Right kidney (tissue), 1 donor: ENCODE measurements at regions not wholly inside any gene's neighbourhood (a gene's known extent, or its start where the extent isn't known, plus 50 kb on each side); places are given as distances from the start of the nearest gene placed in this dataset.

Source experiments
- DNase-seq: peaks from one replicate; pipeline ENCODE4 v3.0.0-alpha.2; 2016

GRCh38 chr4:36734334-36734733, 452.9 kb downstream of the DTHD1 start:
- no peak for DNase-seq

DNA sequence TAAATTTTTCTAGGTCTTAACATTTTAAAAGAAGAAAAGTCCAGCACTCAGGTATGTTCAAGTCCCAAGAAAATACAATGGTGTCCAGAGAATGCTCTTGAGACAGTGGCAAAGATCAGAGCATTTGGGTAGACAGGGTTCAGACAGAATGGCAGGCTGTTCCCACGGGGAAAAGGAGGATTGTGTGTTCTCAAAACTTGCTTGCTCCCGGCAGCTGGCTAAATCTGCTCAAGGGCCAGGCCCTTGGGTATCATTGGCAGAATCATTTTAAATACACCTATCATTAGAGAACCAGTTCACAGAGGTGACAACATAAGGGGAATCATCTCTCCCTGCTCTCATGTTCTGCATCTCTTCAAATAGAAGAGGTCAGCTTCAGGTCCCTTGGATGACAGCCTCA, 456.3 kb downstream of the DTHD1 start:
- no peak for DNase-seq

- no peak for DNase-seq
These were observed 459.4 kb downstream of the DTHD1 start for GRCh38 chr4:36740796-36741310.

- no peak for DNase-seq
These were observed 466.1 kb downstream of the DTHD1 start for GRCh38 chr4:36747277-36748129.

GRCh38 chr4:36753048-36753447, 471.6 kb downstream of the DTHD1 start:
- DNase-seq: no peak

- DNase-seq: no peak
These were observed 476.3 kb downstream of the DTHD1 start for GRCh38 chr4:36757580-36758311.

GRCh38 chr4:36758312-36759178, 477.1 kb downstream of the DTHD1 start:
- DNase-seq: no peak

- no peak for DNase-seq
These were observed 480.2 kb downstream of the DTHD1 start for GRCh38 chr4:36761607-36762006.

DNA sequence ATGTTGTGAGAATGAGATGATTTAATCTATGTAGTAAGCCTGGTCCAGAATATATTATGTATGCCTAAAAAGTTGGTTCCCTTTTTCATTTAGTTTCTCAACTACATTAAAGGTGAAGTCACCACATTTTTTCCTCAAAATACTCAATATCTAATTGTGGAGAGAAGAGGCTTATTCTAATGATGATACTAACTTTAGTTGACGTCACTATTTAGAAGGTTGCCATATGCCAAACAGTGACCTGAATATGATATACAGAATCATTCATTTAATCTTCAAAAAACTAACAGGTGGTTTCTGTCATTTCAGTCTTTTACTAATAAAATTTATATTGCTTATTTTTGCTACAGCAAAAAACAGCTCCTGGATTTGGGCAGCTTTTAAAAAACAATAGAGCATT, 480.7 kb upstream of the NWD2 start:
- DNase-seq: no peak

- DNase-seq: no peak
These were observed 476.9 kb upstream of the NWD2 start for GRCh38 chr4:36767596-36767995.

DNA sequence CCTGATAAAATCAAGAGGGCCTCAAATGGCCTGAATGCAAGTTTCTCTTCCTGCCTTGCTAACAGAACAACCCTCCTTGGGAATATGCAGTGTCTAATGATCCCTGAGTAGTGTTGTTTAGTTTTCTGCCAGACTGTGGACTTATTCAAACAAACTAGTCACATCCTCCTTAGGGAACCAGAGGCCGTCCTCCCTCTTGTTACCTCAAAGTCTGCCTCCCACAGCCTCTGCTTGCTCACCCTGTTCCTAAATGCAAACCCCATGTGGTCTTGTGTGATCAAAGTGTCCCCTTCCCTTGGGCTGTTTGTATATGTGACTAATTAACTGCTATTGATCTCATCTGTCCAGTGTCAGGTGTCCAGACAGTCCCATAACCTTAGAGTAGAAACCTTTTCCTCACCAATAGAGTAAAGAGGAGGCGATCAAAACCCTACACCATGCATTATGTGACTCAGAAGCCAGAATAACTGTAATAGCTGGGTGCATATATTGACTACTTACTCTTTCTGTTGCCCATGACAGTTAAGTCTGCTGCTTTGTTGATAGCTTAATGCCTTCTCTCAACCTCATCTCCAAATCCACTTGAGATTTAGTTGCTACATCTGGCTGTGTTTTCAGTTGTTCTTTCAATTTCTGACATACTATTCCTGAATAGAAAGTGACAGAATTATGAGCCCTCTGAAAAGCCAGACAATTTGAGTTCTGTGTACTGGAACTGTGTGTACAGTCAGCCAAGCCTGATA, 473.0 kb upstream of the NWD2 start:
- DNase-seq: no peak

- no peak for DNase-seq
These were observed 472.4 kb upstream of the NWD2 start for GRCh38 chr4:36772154-36772516.

DNA sequence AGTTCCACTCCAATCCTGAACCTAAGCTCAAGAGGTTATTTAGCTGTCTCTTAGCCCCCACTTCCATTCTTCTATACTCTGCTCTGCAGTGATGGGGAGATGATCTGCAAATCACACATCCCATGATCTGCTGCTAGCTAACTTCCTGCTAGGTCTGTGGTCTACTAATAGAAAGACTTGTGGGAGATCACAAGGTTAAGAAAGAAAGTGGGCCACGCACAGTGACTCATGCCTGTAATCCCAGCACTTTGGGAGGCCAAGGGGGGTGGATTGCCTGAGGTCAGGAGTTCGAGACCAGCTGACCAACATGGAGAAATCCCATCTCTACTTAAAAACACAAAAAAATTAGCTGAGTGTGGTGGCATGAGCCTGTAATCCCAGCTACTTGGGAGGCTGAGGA, 471.1 kb upstream of the NWD2 start:
- DNase-seq: no peak

DNA sequence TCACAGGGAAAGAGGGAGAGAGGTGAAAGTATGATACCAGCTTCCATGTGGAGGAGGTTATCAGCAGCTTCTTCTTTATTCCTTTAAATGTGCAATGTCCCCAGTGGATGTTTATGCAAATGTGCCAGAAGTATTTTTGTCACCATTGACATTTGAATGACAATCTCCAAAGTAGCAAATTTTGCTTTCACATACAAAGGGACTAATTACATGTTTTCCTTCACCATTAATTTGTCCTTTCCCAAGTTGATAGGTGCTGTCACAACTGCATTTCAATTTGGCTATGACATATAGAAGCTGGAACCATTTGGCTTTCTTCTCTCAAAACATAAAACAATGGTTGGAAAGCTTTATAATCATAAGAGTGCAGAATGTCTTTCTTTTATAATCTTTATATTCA, 469.0 kb upstream of the NWD2 start:
- no peak for DNase-seq

DNA sequence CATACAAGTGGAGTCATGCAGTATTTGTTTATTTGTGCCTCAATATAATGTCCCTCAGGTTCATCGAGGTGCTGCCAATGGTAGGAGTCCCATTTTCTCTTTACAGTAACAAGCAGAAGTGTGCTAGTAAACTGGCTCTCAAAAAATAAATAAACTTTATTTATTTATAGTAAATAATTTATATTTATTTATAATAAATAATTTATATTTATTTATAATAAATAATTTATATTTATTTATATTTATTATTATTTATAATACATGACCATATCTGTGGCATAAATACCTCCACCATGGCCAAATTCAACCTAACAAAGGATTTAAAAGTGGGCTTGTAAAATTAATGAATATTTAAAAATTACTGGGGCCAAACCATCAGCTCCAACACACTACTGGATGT, 464.9 kb upstream of the NWD2 start:
- DNase-seq: no peak

DNA sequence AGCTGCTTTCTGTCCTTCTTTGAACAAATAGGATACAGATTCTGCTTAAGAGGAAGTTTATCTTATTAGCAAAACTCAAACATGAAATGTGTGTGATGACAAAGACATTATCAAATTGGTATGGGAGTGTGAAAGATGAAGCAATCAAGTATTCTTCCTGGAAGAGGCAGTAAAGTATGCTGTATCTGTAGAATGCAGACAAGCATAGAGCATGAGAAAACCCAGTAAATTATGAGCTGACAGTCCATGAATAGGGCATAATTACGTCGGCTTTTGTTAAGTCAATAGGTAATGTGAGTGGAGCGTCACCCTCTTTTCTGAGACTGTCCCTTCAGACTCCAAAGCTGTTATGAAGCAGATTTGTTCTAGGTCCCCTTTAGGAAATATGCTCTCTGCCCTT, 458.6 kb upstream of the NWD2 start:
- no peak for DNase-seq

GRCh38 chr4:36786519-36786918, 458.0 kb upstream of the NWD2 start:
- DNase-seq: no peak

- no peak for DNase-seq
These were observed 449.8 kb upstream of the NWD2 start for GRCh38 chr4:36794716-36795115.

DNA sequence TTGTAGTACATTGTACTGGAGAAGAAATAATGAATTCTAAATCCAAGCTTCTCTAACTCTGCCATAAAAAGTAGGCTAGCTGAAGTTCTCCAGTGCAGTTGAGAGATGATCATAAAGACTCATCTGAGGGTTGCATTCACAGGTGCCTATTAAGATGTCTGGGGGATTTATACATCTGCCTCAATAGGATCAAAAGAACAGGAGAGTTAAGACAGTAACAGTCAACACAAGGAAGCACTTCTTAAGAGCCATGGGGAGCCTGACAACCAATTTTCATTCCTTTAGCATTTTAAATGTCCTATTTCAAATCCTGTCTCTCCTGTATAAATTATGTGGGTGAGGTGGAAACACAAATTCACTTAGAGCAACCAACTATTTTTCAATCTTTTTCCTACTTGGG, 432.4 kb upstream of the NWD2 start:
- no peak for DNase-seq

DNA sequence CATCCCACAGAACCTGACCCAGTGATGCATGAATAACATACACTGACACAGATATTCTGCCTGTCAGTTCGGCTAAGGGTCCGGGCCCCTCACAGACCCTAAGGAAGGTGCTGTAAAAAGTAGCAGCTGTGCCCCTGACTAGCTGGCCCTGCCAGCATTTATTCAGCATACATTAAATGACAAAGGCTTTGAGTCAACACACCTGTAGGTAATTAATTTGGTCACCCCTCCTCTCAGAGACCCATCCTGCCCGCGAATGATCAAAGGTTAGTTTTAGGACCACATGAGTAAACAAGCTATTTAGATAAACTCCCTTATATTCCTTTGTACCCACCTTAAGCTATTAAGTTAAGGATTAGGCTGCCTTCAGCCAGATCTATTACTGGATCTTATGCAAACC, 429.0 kb upstream of the NWD2 start:
- no peak for DNase-seq

- no peak for DNase-seq
These were observed 421.2 kb upstream of the NWD2 start for GRCh38 chr4:36823199-36823967.
